GM18868 (cell line): ENCODE measurements at regions not wholly inside any gene's neighbourhood (a gene's known extent, or its start where the extent isn't known, plus 50 kb on each side); places are given as distances from the start of the nearest gene placed in this dataset.

Experiments used
- ATAC-seq: cut with Tn5 transposase; IDR thresholded peaks from one replicate; pipeline ENCODE4 v1.9.1; 2021; ENCODE audit warnings: mild to moderate bottlenecking, moderate library complexity; ENCODE audit not compliant: unreplicated experiment

DNA sequence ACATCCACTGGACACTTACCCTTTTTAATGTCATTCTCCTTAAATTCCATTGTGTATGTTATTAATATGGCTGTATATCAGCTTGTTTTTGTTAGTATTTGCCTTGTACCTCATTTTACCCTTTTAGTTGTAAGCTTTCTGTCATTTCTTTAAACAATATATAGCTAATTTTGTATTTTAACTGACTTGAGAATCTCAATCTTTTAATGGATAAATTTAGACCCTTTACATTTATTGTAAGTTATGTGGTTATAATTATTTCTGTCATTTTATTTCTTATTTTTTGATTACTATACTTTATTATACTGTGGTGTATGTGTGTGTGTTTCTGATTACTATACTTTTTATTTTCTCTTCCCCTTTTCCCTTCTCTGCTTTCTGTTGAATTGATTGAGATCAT lies 159.0 kb upstream of the LHX5 start:
- ATAC-seq = no peak

DNA sequence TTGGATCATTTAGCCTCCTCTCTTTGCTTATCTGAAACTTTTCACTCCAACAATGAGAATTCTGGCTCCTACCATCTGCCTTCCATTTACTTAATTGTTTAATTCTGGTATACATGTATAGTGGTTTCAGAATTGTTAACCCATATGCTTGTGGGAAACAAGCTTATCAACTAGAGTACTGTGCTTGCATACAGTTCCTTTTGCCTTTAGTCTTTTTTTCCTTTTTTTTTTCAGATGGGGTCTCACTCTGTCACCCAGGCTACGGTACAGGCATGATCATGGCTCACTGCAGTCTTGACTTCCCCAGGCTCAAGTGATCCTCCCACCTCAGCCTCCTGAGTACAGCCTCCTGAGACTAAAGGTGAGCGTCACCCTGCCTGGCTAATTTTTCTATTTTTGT lies 153.8 kb upstream of the LHX5 start:
- ATAC-seq = no peak

DNA sequence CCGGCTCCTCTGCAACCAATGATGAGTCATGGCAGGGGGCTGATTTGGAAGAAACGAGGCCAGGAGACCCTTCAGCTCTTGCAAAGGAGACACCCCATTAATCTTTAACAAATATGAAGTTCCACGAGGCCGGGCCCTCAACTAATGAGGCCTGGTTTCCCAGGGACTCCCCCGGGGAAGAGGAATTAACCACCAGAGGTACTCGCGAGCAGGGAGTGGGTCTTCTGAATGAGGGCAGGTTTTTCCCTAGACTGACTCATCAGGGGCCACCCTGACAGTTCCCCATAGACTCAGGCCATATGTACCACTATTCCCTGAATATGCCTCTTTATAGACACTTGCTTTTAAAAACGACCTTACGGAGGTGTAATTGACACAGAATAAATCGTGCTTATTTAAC lies 150.7 kb upstream of the LHX5 start:
- no peak for ATAC-seq

DNA sequence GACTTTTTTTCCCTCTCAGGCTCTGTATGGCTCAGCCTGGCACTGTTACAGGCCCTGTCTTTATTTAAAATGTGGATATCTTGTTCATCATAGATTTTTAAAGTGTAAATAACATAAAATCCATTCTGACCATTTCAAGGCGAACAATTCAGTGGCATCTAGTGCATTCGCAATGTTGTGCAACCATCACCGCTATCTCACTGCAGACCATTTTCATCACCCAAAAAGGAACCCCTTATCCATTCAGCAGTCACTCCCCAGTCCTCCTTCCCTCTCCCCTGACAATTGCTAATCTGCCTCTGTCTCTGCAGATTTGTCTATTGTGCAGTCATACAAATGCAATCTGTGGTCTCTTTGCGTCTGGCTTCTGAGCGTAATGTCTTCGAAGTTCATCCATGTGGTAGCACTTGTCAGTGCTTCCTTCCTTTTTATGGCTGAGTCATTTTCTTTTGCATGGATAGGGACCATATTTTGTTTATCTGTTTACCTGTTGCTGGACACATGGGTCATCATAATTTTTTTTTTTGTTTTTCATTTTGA lies 148.8 kb upstream of the LHX5 start:
- no peak for ATAC-seq

DNA sequence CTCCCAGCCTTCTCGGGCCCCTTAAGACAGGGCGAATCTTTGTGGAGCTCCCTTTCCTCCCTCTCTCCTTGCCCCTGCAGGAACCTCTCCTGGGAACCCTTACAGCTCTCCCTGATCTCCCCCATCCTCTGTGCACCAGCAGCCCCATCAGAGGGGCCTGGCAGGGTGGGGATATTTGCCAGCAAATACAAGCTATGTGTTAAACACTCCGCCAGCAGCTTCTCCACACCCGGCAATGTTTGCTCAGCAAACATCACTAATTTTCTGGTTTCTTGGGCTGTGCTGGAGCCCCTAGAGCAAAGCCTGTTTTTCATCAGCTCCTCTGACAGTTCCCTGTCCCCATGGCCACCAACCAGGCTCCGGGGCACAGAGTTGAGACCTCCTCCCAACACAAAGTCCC lies 147.5 kb upstream of the LHX5 start:
- ATAC-seq = no peak

DNA sequence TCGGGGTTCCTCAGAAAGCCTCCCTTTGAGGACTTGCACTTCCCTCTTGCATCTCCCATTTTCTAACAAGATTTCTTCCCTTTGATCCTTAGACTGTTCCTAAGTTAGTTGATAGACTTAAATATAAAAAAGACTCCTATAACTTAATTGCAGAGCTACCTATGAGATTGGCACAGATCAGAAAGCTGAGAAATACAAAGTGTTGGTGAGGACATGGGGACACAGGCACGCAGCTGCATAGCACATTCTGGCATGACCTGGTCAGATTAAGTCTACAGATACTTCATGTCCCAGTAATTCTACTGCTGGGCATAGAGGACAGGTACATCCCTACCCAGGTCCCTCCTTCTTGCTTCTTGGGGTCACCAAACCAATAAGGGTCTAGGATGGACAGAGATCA lies 141.7 kb upstream of the LHX5 start:
- no peak for ATAC-seq

DNA sequence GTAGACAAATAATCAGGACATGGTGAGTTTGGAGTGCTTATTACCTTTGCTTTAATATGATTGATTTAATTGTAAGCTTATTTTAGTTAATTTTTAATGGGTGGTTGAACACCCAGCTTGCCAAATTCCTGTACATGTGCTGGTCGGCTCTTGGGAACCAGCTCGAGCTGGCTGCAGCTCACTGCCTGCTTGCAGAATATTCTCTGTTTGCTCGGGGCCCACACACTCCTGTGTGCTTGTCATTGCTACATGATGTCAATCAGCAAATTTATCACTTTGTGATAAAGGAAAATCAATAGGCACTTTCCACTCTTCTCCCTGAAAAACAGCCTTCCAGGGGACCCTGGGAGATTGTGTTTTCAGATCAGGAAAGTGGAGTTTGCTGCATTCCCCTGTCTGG lies 141.1 kb upstream of the LHX5 start:
- no peak for ATAC-seq

DNA sequence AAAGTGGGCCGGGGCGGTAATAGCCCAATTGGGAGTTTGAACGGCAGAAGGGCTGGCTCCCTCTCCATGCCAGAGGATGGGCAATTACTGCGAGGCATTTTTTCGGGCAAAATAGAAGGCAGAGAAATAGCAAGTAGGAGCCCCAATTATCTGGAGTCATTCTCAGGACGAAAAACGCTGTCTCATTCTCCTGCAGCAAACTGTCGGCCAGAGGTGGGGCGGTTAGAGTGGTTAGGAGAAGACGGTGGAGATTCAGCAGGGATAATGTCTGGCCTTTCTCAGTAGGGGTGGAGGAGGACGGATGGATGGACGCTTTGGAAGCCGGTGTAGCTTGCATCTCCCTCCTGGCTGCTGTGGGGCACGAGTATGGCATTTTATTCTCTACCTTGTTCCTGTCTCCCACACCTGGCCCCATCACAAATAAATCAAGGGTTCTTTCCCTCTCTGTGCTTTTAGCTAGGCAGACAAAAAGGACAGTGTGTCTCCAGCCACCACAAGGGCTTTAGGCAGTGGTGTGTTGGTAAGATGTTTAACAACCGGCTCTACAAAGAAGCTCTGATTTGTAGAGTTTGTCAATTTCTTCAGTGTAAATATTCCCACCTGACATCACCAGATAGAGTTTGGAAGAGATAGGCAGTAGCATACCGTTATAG lies 140.5 kb upstream of the LHX5 start:
- ATAC-seq = no peak

DNA sequence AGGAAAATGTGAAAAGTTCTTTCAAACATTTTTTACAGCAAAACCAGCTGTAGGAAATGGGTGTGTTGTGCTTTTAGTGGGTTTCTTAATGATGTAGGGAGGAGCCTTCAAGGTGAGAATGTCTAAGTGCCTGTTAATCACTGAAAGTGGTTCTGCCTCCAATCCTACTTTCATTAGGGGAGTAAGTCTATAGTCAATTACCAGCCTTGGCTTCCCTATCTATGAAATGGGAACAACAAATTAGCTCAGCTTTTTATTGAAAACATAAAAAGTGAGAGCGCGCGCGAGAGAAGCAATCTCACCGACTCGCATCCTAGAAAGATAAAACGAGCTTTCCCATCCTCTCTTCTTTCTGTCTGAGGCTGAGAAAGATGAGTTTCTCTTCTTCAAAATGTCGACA lies 140.0 kb upstream of the LHX5 start:
- ATAC-seq = no peak

DNA sequence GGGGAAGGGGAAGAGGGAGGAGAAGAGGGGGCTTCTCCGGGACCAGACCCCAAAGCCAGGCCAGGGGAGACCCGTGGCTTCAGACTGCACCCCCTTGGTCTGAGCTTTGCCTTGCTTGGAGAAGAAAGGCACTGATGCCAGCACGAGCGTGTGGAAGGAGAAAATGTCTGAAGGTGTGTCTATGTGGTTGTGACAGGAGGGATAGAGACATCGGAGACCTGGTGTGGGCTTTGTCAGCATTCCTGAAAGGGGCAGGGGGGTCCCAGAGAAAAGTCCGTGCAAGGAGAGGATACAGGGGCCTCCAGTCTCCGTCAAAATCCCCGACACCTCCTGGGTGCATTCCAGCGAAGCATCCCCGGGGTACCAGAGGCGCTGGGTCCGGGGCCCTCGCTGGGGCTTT lies 139.0 kb upstream of the LHX5 start:
- no peak for ATAC-seq

DNA sequence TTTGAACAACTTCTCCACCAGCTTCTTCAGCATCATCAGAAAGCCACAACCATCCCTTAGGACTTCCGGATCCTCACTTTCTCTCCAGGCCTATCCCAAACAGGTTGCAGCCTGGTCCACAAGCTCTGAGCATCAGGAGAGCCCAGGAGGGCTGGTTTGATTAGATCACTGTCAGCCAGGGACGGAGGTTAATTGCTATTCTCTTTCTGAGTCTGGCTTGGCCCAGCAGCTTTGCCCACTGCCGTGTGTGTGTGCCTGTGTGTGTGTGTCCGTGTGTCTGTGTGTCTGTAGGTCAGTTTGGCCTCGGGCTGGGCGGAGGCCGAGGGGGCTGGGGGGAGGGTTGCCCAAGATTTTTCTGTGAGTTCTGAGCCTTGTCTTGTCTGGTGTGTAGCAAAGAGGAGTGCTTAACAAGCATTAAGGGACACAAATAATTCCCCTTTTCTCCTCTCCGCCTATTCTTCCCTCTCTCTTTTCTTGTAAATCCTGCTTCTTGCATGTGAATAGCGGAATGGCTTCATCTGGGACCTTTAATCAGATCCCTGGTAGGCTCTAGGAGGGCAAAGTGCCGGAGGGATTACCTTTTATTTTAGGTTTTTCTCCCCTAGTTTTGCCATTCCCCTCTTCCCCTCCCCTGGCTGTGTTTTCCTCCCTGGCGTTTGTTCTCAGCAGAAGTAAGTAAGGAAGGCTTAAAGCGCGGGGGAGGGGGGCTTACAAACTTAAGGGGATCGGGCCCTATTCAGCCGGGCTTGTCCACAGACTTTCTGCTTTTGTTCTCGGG lies 138.2 kb upstream of the LHX5 start:
- no peak for ATAC-seq

DNA sequence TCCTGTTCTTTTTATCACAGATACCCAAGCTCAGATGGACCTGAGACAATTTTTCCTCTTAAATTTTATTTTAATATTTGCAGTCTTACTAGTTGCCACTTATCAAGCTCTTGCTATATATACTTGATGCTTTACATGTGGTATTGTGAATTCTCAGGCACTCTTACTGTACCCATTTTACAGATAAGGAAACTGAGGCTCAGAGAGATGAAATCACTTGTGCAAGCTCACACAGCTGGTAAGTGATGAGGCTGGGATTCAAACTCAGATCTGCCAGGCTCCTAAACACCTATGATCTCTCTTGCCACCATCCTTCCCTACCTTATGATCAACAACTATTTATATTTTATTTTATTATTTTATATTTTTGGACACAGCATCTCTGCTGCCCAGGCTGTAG lies 133.0 kb upstream of the LHX5 start:
- ATAC-seq = no peak

DNA sequence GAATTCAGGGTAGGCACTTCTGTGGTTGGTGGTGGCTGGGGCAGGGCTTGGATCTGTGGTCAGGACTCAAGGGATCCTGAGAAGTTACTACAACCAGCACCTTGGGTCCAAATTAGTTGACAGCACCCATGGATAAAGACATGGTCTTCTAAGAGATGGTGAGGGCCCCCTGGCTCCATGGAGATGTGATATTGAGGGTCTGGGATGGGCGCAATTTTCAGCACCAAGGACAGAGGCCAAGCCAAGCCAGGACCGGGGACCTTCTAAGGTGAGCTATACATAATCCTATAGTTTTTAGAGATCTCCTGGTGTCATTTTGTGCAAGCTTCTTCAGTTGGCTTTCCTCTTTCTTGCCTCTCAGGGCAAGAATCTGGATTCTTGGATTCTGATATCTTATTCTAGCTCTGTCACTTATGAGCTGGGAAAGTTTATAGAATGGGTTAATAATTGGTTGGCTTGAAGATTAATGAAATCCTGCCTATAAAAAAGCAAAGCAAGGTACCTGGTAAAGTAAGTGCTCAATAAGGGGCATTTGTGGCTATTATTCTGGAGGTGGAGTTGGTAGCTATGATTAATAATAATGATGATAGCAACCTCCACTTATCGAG lies 130.1 kb upstream of the LHX5 start:
- ATAC-seq = no peak

DNA sequence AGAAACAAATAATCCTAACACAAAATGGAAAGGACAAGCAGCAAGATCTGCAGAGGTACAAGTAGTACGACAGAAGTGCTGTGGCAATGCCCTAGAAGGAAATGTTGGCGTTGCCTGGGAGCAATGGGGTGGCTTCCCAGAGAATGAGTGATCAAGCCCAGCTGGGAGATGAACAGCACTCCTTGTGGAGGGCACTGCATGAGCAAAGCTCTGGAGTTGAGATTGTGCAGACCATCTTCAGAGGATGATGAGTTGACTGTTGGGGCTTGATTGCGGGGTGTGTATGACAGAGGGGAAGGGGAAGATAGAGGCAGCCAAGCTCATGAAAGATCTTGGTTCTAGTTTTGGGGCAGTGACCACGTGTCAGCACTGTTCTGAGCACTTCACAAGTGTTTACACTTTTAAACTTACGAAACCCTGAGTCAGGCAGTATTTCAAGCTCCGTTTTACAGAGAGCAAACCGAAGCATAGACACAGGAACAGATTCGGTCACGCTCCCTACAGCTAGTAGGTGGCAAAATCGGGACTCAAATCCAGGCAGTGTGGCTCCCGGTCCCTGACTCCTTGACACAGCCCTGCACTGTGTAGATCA lies 127.2 kb upstream of the LHX5 start:
- no peak for ATAC-seq

DNA sequence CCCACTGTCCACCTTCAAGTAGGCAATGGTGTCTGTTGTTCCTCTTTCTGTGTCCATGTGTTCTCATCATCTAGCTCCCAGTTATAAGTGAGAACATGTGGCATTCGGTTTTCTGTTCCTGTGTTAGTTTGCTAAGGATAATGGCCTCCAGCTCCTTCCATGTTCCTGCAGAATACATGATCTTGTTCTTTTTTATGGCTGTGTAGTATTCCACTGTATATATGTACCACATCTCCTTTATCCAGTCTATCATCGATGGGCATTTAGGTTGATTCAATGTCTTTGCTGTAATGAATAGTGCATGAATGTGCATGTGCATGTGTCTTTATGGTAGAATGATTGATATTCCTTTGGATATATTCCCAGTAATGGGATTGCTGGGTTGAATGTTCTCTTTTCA lies 123.3 kb upstream of the LHX5 start:
- no peak for ATAC-seq

DNA sequence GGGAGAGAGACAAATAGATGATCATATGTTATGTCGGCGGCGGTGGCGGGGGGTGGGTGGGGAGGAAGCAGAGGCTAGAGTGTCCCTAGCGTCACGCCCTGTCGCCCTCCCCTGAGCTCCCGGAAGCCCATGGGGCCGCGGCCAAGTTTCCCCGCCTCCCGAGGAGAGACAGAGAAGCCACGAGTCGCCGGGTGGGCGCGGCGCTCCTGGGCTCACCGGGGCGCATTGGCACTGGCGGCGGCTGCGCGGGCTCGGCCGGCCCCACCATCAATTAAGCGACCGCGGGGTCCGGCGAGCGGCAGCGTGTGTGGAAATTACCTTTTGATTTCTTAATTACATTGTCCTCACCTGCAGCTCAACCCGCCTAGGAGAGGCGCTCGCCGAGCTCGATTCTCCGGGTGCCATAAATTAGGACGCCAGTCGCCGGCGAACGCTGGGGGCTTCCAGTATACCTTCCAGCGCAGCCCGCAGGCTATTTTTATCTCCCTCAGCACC lies 119.9 kb upstream of the LHX5 start:
- ATAC-seq = peak; percentile 42

DNA sequence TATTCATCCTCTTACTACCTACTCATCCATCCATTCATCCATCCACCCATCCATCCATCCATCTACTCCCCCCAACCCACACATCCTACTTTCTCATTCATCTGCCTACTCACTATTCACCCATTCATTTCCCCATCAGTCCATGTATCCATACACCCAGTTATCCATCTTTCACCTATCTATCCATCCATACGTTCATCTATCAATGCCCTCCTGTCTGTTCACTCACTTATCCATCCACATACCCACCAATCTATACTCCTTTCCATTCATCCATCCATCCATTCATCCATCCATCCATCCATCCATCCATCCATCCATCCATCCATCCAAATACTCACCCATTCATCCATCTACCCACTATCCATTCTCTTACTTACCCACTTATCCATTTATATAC lies 117.8 kb upstream of the LHX5 start:
- no peak for ATAC-seq

DNA sequence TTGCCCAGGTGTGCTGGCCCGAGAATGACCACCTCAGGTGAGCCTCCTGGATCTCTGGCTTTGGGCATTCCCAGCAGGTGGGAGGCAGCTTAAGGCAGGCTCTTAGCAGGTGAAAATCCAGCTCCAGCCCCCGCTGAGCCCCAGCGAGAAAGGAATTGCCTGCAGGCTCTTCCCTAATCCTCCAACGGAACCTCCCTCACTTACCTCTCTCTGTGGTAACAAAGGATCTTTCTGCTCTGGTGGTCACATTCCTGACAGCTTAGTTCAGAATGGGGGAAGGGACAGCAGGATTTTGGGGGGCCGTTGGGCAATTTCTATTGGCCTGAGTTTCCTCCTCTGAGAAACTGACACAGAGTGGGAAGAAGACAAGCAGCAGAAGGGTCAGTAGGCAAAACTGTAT lies 116.0 kb upstream of the LHX5 start:
- no peak for ATAC-seq

DNA sequence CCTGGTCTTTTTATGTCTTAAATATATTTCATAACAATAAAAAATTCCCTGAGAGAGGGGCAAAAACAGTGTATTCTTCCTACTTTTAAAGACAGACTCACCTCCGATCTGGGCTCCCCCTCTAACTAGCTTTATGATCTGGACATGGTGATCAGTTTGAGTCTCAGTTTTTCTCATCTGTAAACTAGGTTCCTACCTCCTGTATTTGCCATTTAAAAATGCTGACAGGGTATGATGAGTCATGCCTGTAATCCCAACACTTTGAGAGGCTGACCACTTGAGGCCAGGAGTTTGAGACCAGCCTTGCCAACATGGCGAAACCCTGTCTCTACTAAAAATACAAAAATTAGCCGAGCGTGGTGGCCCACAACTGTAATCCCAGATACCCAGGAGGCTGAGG lies 114.8 kb upstream of the LHX5 start:
- no peak for ATAC-seq

DNA sequence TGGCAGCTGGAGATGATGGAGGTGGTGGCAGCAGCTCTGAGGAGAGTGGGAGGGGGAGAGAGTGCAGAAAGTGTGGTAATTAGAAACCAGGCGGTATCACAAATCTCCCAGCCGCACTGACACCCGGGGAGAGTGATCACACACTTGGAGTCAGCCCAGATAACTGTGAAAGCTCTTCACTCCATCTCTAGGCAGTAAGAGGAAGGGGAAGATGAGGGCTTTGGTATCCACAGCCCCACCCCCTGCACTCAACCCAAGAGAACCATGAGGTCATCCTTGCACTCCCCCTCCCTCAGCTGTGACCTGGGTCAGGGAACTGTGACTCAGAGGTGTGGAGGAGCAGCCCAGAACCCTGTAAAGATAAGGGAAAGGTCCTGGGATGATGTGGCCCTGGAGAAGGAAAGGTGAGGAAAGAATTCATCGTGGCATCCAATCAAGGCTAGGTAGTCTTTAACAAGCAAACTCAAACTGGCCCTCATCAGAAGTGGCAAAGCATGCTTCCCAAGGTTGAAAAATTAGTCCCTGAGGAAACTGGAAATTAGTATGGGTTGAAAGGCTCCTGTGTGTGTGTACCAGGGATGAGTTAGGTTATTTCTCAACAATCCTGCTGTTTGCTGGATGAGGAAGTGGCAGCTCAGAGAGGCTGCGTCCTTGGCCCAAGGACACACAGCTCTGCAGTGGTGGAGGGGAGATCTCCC lies 111.0 kb upstream of the LHX5 start:
- ATAC-seq = no peak

DNA sequence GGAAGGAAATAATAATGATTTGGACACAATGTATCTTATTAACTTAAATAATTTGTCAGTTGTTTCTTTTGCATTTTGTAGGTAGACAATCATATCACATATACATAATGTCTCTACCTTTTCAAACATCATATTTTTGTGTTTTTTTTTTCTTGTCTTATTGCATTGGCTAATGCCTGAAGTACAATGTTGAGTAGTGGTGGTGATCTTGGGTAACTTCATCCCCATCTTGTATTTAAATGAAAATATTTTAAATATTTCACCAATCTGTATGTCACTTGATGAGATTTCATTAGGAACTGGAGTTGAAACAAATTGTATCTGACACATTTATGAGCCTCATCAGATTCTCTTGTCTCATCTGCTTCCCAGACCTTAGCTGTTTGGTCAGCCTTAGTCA lies 109.7 kb upstream of the LHX5 start:
- ATAC-seq = no peak
